IMR-90 (cell line): ENCODE measurements at regions not wholly inside any gene's neighbourhood (a gene's known extent, or its start where the extent isn't known, plus 50 kb on each side); places are given as distances from the start of the nearest gene placed in this dataset.

ENCODE experiments used
- BHLHE40 ChIP-seq: fragments of 150-350 bp; IDR thresholded peaks from 2 replicates; pipeline ENCODE4 v1.6.1; 2016; ENCODE audit warnings: mild to moderate bottlenecking, low read depth, low read length
- CEBPB ChIP-seq: IDR thresholded peaks from 2 replicates; pipeline ENCODE4 v1.6.1; 2012; ENCODE audit warnings: low read depth, low read length, improper control_type of control experiment
- CTCF ChIP-seq: conservative IDR thresholded peaks from 2 replicates; pipeline ENCODE4 v1.5.1; 2012; ENCODE audit warnings: mild to moderate bottlenecking, low read depth, low read length, improper control_type of control experiment
- MAFK ChIP-seq: IDR thresholded peaks from 2 replicates; pipeline ENCODE4 v1.6.1; 2012; ENCODE audit warnings: low read depth, low read length, improper control_type of control experiment
- POLR2A ChIP-seq: IDR thresholded peaks from 2 replicates; pipeline ENCODE4 v1.6.1; 2012; ENCODE audit warnings: mild to moderate bottlenecking, low read depth, low read length
- SMC3 ChIP-seq: fragments of 150-350 bp; IDR thresholded peaks from 2 replicates; pipeline ENCODE4 v1.6.1; 2016; ENCODE audit warnings: low read depth, mild to moderate bottlenecking, antibody characterized with exemption, low read length, moderate library complexity

- TF ChIP-seq MAFK (no peak), CTCF (no peak), POLR2A (no peak), SMC3 (no peak), CEBPB (no peak), BHLHE40 (no peak)
These were observed 252.7 kb downstream of the TEX29 start for GRCh38 chr13:111572956-111573761.
